H9 (cell line): ENCODE measurements at regions not wholly inside any gene's neighbourhood (a gene's known extent, or its start where the extent isn't known, plus 50 kb on each side); places are given as distances from the start of the nearest gene placed in this dataset.

Experiments used
- DNase-seq: peaks from one replicate; pipeline ENCODE4 v3.0.0-alpha.2; 2017
- H2AFZ ChIP-seq: one replicate; pipeline ENCODE4 v1.6.1; 2013; ENCODE audit warnings: mild to moderate bottlenecking, low read length, control low read depth, moderate library complexity
- H2AK5ac ChIP-seq: 2 replicates; pipeline ENCODE4 v1.6.1; 2013; ENCODE audit warnings: low read length, control low read depth, mixed read lengths; ENCODE audit not compliant: insufficient read length
- H2BK120ac ChIP-seq: one replicate; pipeline ENCODE4 v1.6.1; 2013; ENCODE audit warnings: low read depth, mild to moderate bottlenecking, low read length, control low read depth, inconsistent platforms; ENCODE audit not compliant: poor library complexity, severe bottlenecking
- H2BK12ac ChIP-seq: 2 replicates; pipeline ENCODE4 v1.6.1; 2013; ENCODE audit warnings: low read length, control low read depth, mixed read lengths, low read depth; ENCODE audit not compliant: insufficient read length
- H2BK15ac ChIP-seq: 2 replicates; pipeline ENCODE4 v1.6.1; 2013; ENCODE audit warnings: low read depth, low read length, control low read depth
- H2BK20ac ChIP-seq: one replicate; pipeline ENCODE4 v1.6.1; 2013; ENCODE audit warnings: low read depth, mild to moderate bottlenecking, low read length, control low read depth, inconsistent platforms; ENCODE audit not compliant: poor library complexity, severe bottlenecking
- H2BK5ac ChIP-seq: 2 replicates; pipeline ENCODE4 v1.6.1; 2013; ENCODE audit warnings: low read length, control low read depth, mixed read lengths; ENCODE audit not compliant: insufficient read length
- H3K14ac ChIP-seq: 2 replicates; pipeline ENCODE4 v1.6.1; 2013; ENCODE audit warnings: low read length, control low read depth; ENCODE audit not compliant: insufficient read depth
- H3K18ac ChIP-seq: 2 replicates; pipeline ENCODE4 v1.6.1; 2013; ENCODE audit warnings: low read depth, mild to moderate bottlenecking, mixed read lengths, low read length, control low read depth; ENCODE audit not compliant: insufficient read length
- H3K23ac ChIP-seq: 2 replicates; pipeline ENCODE4 v1.6.1; 2013; ENCODE audit warnings: low read length, control low read depth, mixed read lengths, low read depth; ENCODE audit not compliant: insufficient read length
- H3K23me2 ChIP-seq: 2 replicates; pipeline ENCODE4 v1.6.1; 2013; ENCODE audit warnings: low read depth, mild to moderate bottlenecking, mixed read lengths, low read length, control low read depth; ENCODE audit not compliant: insufficient read length, poor library complexity, severe bottlenecking
- H3K27ac ChIP-seq: 2 replicates; pipeline ENCODE4 v1.5.1; 2013; ENCODE audit warnings: low read length, control low read depth, mixed read lengths, low read depth; ENCODE audit not compliant: insufficient read length
- H3K27me3 ChIP-seq: 2 replicates; pipeline ENCODE4 v1.6.1; 2013; ENCODE audit warnings: low read length, control low read depth, inconsistent platforms; ENCODE audit not compliant: insufficient read depth
- H3K4ac ChIP-seq: 2 replicates; pipeline ENCODE4 v1.6.1; 2013; ENCODE audit warnings: low read depth, mild to moderate bottlenecking, control low read depth, inconsistent platforms, low read length, moderate library complexity
- H3K4me1 ChIP-seq: 2 replicates; pipeline ENCODE4 v1.6.1; 2013; ENCODE audit warnings: low read length, control low read depth, inconsistent platforms; ENCODE audit not compliant: insufficient read depth
- H3K4me2 ChIP-seq: 2 replicates; pipeline ENCODE4 v1.6.1; 2013; ENCODE audit warnings: low read length, control low read depth, mixed read lengths; ENCODE audit not compliant: insufficient read length, insufficient read depth
- H3K56ac ChIP-seq: 2 replicates; pipeline ENCODE4 v1.6.1; 2013; ENCODE audit warnings: low read depth, mild to moderate bottlenecking, mixed read lengths, low read length, control low read depth; ENCODE audit not compliant: insufficient read length
- H3K79me1 ChIP-seq: 2 replicates; pipeline ENCODE4 v1.6.1; 2013; ENCODE audit warnings: low read depth, mild to moderate bottlenecking, moderate library complexity, low read length, control low read depth, inconsistent platforms; ENCODE audit not compliant: insufficient read depth, poor library complexity, severe bottlenecking
- H3K79me2 ChIP-seq: 2 replicates; pipeline ENCODE4 v1.6.1; 2013; ENCODE audit warnings: low read length, control low read depth, inconsistent platforms; ENCODE audit not compliant: insufficient read depth
- H3K9ac ChIP-seq: 2 replicates; pipeline ENCODE4 v1.6.1; 2013; ENCODE audit warnings: low read length, control low read depth, mixed read lengths; ENCODE audit not compliant: insufficient read length; ENCODE audit errors: extremely low read depth
- H3K9me3 ChIP-seq: one replicate; pipeline ENCODE4 v1.6.1; 2013; ENCODE audit warnings: low read depth, low read length, inconsistent platforms; ENCODE audit not compliant: control insufficient read depth
- H3T11ph ChIP-seq: one replicate; pipeline ENCODE4 v1.6.1; 2013; ENCODE audit warnings: mild to moderate bottlenecking, low read length, control low read depth, inconsistent platforms
- H4K20me1 ChIP-seq: one replicate; pipeline ENCODE4 v1.6.1; 2013; ENCODE audit not compliant: control insufficient read depth, insufficient read length, insufficient read depth
- H4K5ac ChIP-seq: 2 replicates; pipeline ENCODE4 v1.6.1; 2013; ENCODE audit warnings: low read depth, mild to moderate bottlenecking, mixed read lengths, low read length, control low read depth; ENCODE audit not compliant: insufficient read length
- H4K8ac ChIP-seq: replicated peaks from 2 replicates; pipeline ENCODE4 v1.6.1; 2013; ENCODE audit warnings: low read length, control low read depth, mixed read lengths, low read depth; ENCODE audit not compliant: insufficient read length
- H4K91ac ChIP-seq: 2 replicates; pipeline ENCODE4 v1.6.1; 2013; ENCODE audit warnings: low read depth, mild to moderate bottlenecking, moderate library complexity, mixed read lengths, low read length, control low read depth; ENCODE audit not compliant: insufficient read length
- H3K27ac Mint-ChIP-seq, 3 experiments: 2 replicates in 2 of 3; 3 replicates in 1 of 3; pipeline ENCODE4 v1.8.0; 2020 to 2021; ENCODE audit warnings: mixed read lengths in 3 of 3, mild to moderate bottlenecking in 1 of 3, moderate library complexity in 1 of 3
- H3K27me3 Mint-ChIP-seq: 2 replicates; pipeline ENCODE4 v1.8.0; 2021; ENCODE audit warnings: low read depth, mild to moderate bottlenecking, moderate library complexity, mixed read lengths
- H3K36me3 Mint-ChIP-seq, 3 experiments: 2 replicates in 2 of 3; 3 replicates in 1 of 3; pipeline ENCODE4 v1.8.0; 2020 to 2021; ENCODE audit warnings: low read depth in 3 of 3, mixed read lengths in 3 of 3; ENCODE audit not compliant: insufficient read depth in 1 of 3
- H3K4me1 Mint-ChIP-seq, 2 experiments: 2 replicates each; pipeline ENCODE4 v1.8.0; 2020; ENCODE audit warnings: mixed read lengths in 2 of 2
- H3K4me3 Mint-ChIP-seq, 2 experiments: 2 replicates in 1 of 2; 3 replicates in 1 of 2; pipeline ENCODE4 v1.8.0; 2020 to 2021; ENCODE audit warnings: mild to moderate bottlenecking in 2 of 2, mixed read lengths in 2 of 2, moderate library complexity in 1 of 2
- H3K9me3 Mint-ChIP-seq, 2 experiments: 2 replicates in 1 of 2; 3 replicates in 1 of 2; pipeline ENCODE4 v1.8.0; 2020; ENCODE audit warnings: mild to moderate bottlenecking in 2 of 2, mixed read lengths in 2 of 2, moderate library complexity in 1 of 2
- CTCF ChIP-seq: fragments of 200-600 bp; sonication (generic); conservative IDR thresholded peaks from 3 replicates; pipeline ENCODE4 v1.8.0; 2021; ENCODE audit warnings: antibody characterized with exemption, mild to moderate bottlenecking
- WGBS: extraction: QIAGEN DNeasy Blood & Tissue Kit; methylation state at CpG from one replicate; pipeline ENCODE4 v1.1.7; 2013; ENCODE audit warnings: missing lambda C conversion rate, low lambda C conversion rate, mixed read lengths; ENCODE audit not compliant: insufficient read length; ENCODE audit errors: extremely low coverage; 5-methylcytosine and 5-hydroxymethylcytosine counted together

GRCh38 chr11:71173709-71174108, 78.7 kb downstream of the SHANK2 start:
- Histone ChIP-seq H3K79me1 (no peaks in the 10 kb centered on the region), H3K27me3 (no peaks in the 10 kb centered on the region), H3K18ac (no peak overlapping the region), H2BK12ac (no peak overlapping the region), H3K9me3 (peaks cover 6% of the 10 kb centered on the region), H3K23me2 (no peaks in the 10 kb centered on the region), H4K91ac (no peak overlapping the region), H2AK5ac (no peak overlapping the region), H3K4ac (no peak overlapping the region), H2BK20ac (no peak overlapping the region), H4K8ac (no peak overlapping the region), H2AFZ (no peak overlapping the region), H3K4me1 (peaks cover 8% of the 10 kb centered on the region), H3K79me2 (no peaks in the 10 kb centered on the region; the same call in 1 of the 2 replicates), H3K14ac (no peak overlapping the region), H2BK120ac (no peak overlapping the region), H3T11ph (no peak overlapping the region), H4K5ac (no peak overlapping the region), H2BK15ac (no peak overlapping the region), H2BK5ac (no peak overlapping the region), H3K27ac (no peak overlapping the region), H3K56ac (no peak overlapping the region), H3K4me2 (no peak overlapping the region), H4K20me1 (no peaks in the 10 kb centered on the region), H3K23ac (no peak overlapping the region), H3K9ac (no peak overlapping the region)
- Mint-ChIP-seq H3K27ac (peak overlapping the region in 1 of 3 experiments; percentile 31; a peak in 1 of 7 replicates), H3K4me1 (peaks cover 15 to 20% of the 10 kb centered on the region in 2 experiments), H3K27me3 (no peaks in the 10 kb centered on the region; the same call in 1 of the 2 replicates), H3K9me3 (peaks cover 24 to 25% of the 10 kb centered on the region in 2 experiments), H3K4me3 (no peak overlapping the region), H3K36me3 (peaks cover 13 to 23% (median 16%) of the 10 kb centered on the region in 3 experiments)
- TF ChIP-seq CTCF = no peak
- no peak for DNase-seq
- no CpG with 5 or more reads among the region's 4 CpGs for WGBS
